ENCODE measurements at regions not wholly inside any gene's neighbourhood (a gene's known extent, or its start where the extent isn't known, plus 50 kb on each side); places are given as distances from the start of the nearest gene placed in this dataset.

DNA sequence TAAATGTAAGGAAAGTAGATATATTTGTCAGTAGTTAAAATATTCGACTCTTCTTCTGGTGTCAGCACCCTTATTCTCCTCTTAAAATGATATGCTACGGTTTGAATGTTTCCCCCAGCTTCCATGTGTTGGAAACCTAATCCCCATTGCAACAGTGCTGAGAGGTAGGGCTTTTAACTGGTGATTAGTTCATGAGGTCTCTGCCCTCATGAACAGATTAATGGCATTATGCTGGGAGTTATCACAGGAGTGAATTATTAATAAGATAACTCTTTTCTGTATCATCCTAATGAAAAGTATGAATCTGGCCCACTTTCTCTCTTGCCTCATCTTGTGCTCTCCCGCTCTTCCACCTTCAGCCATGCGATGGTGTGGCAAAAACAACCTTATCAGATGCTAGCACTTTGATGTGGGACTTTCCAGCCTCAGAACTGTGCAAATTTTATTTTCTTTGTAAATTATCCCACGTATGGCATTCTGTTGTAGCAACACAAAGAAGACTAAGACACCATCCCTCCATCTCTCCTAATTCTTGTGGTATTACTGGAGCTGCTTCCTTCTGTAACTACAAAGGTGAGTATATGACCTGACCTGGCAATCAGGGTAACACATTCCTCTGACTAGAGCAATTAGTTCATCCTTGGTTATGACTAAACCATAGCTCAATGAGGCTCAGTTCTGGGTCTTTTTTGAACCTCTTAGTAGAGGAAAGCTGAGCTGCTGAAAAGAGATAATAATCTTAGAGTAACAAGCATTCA lies 171.1 kb upstream of the TMEM196 start:
- H3K4me3 ChIP-seq (replicated peaks in 1 of 2; ENCODE audit: low read depth in 2 of 2, low read length in 2 of 2), result no peak overlapping the region
- no peak for DNase-seq (ENCODE audit: low read depth in 2 of 2)
- TF ChIP-seq, protein P1, sequence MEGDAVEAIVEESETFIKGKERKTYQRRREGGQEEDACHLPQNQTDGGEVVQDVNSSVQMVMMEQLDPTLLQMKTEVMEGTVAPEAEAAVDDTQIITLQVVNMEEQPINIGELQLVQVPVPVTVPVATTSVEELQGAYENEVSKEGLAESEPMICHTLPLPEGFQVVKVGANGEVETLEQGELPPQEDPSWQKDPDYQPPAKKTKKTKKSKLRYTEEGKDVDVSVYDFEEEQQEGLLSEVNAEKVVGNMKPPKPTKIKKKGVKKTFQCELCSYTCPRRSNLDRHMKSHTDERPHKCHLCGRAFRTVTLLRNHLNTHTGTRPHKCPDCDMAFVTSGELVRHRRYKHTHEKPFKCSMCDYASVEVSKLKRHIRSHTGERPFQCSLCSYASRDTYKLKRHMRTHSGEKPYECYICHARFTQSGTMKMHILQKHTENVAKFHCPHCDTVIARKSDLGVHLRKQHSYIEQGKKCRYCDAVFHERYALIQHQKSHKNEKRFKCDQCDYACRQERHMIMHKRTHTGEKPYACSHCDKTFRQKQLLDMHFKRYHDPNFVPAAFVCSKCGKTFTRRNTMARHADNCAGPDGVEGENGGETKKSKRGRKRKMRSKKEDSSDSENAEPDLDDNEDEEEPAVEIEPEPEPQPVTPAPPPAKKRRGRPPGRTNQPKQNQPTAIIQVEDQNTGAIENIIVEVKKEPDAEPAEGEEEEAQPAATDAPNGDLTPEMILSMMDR (IDR thresholded peaks at IDR 0.05; ENCODE audit: low read depth, low read length), result no peak

DNA sequence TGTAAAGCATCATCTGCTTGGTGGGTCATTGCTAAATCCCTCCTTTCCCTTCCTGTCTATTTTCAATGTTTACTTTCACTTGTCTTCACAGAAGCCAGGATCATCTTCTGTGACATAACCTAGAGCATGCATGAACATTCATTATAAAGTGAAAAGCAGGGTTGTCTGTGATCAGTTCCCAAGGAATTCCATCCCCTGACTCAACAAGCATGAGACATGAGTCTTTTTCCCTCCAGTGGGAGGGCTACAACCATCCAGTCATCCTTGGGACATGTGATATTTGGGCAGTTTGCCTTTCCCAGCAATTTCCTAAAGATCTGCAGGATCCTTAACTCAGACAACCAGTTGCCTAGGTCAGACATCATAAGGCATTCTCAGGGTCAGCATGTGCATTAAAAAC lies 166.3 kb upstream of the TMEM196 start:
- no peak overlapping the region for H3K4me3 ChIP-seq (replicated peaks in 1 of 2; ENCODE audit: low read depth in 2 of 2, low read length in 2 of 2)
- peak; percentile 44 to 80 for DNase-seq (ENCODE audit: low read depth in 2 of 2)
- TF ChIP-seq, protein P1 (IDR thresholded peaks at IDR 0.05; ENCODE audit: low read depth, low read length), result no peak

DNA sequence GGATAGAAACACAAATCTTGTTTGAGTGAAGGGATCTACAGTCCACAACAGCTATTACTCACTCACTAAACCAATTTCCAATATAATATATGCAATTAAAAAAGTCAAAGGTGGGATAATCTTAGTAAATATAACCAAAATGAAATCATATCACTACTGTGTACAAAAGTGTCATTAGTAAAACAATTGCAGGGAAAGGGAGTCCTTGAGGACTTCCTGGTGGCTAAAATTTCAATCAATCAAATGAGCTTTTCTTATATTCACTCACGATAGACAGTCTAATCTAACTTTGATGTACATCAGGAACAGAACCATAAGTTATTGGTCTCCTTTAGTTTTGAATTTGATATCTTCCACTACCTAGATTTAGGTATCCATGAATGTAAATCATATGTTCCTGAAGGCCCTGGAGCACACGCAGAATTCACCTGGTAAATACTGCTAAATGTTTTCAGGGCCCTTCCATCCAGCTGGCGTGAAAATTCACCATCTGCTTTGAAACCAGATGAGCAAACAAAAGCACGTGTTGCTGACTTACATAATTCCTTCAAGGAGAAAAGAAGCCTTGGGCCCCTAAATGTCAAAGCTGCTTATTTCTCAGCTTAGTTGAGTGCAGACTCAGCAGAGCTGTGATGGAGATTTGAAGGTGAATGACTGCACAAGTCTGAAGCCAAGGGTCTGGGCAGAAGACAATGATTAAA lies 159.3 kb upstream of the TMEM196 start:
- TF ChIP-seq, protein P1 (IDR thresholded peaks at IDR 0.05; ENCODE audit: low read depth, low read length), result no peak
- no peak overlapping the region for H3K4me3 ChIP-seq (replicated peaks in 1 of 2; ENCODE audit: low read depth in 2 of 2, low read length in 2 of 2)
- no peak for DNase-seq (ENCODE audit: low read depth in 2 of 2)

DNA sequence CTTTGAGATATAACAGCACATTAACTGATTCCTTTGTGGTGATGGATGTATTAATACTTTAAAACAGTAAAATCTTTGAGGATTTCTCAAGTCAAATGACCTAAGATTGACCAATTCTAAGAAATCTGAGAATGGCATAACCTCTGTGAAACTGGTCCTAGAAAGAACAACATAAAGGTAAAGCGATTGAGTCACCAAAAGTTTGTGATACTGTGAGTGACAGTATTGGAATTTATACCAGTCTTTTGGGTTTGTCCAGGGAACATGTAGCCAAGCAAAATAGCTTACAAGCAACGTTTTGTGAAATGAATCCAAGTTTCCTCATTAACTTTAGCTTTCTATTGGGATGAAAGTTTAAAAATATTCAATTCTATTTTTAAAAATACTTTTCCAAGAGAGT lies 157.4 kb upstream of the TMEM196 start:
- DNase-seq (ENCODE audit: low read depth in 2 of 2), result no peak
- H3K4me3 ChIP-seq (replicated peaks in 1 of 2; ENCODE audit: low read depth in 2 of 2, low read length in 2 of 2), result no peak overlapping the region
- TF ChIP-seq, protein P1 (IDR thresholded peaks at IDR 0.05; ENCODE audit: low read depth, low read length), result no peak

- TF ChIP-seq, protein P1 (IDR thresholded peaks at IDR 0.05; ENCODE audit: low read depth, low read length), result no peak
- no peak overlapping the region for H3K4me3 ChIP-seq (replicated peaks in 1 of 2; ENCODE audit: low read depth in 2 of 2, low read length in 2 of 2)
- DNase-seq (ENCODE audit: low read depth in 2 of 2), result no peak
Observed at GRCh38 chr7:19930051-19930450, 156.6 kb upstream of the TMEM196 start.

- DNase-seq (ENCODE audit: low read depth in 2 of 2), result peak in 1 of 2 donors; percentile 15
- TF ChIP-seq, protein P1 (IDR thresholded peaks at IDR 0.05; ENCODE audit: low read depth, low read length), result no peak
- H3K4me3 ChIP-seq (replicated peaks in 1 of 2; ENCODE audit: low read depth in 2 of 2, low read length in 2 of 2), result no peak overlapping the region
Observed at GRCh38 chr7:19928247-19928646, 154.8 kb upstream of the TMEM196 start.

Data from cardiac fibroblast (primary cell).